Right atrium auricular region (tissue), 2 donors: ENCODE measurements at regions not wholly inside any gene's neighbourhood (a gene's known extent, or its start where the extent isn't known, plus 50 kb on each side); places are given as distances from the start of the nearest gene placed in this dataset.

Source experiments
- DNase-seq: peaks from one replicate; pipeline ENCODE4 v3.0.0-alpha.2; 2019; ENCODE audit warnings: low spot score
- H3K27ac ChIP-seq, 2 donors: fragments of 200-600 bp; sonication (generic); 1 replicate in 1 of 2; 2 replicates in 1 of 2; pipeline ENCODE4 v1.5.1; 2016 to 2019
- H3K27me3 ChIP-seq, 2 donors: fragments of 200-600 bp; sonication (generic); one replicate each; pipeline versions ENCODE4 v1.5.1 to v1.6.0; 2017 to 2019
- H3K36me3 ChIP-seq: fragments of 200-600 bp; sonication (generic); one replicate; pipeline ENCODE4 v1.5.1; 2016
- H3K4me1 ChIP-seq, 2 donors: fragments of 200-600 bp; sonication (generic); one replicate each; pipeline versions ENCODE4 v1.5.1 to v1.6.0; 2017 to 2019
- H3K4me3 ChIP-seq, 2 donors: fragments of 200-600 bp; sonication (generic); 1 replicate in 1 of 2; 2 replicates in 1 of 2; pipeline ENCODE4 v1.5.1; 2017 to 2019; ENCODE audit warnings: mild to moderate bottlenecking in 1 of 2, moderate library complexity in 1 of 2
- H3K9me3 ChIP-seq, 2 donors: fragments of 200-600 bp; sonication (generic); one replicate each; pipeline ENCODE4 v1.5.1; 2019
- CTCF ChIP-seq, 2 donors: fragments of 200-600 bp; sonication (generic); IDR thresholded peaks; one replicate each; pipeline ENCODE4 v1.5.1; 2019; ENCODE audit warnings: antibody characterized with exemption in 2 of 2

- H3K4me1 ChIP-seq, result no peaks in the 10 kb centered on the region
- TF ChIP-seq CTCF (IDR thresholded peaks at IDR 0.05), result no peak
- no peak for DNase-seq
- no peaks in the 10 kb centered on the region for H3K36me3 ChIP-seq
- no peak overlapping the region for H3K27ac ChIP-seq
- no peaks in the 10 kb centered on the region for H3K9me3 ChIP-seq
- H3K4me3 ChIP-seq, result no peak overlapping the region
- no peaks in the 10 kb centered on the region for H3K27me3 ChIP-seq
Measured at GRCh38 chr5:92963800-92964199, 617.2 kb downstream of the NR2F1-AS1 start.

- no peak for DNase-seq
- no peaks in the 10 kb centered on the region for H3K27me3 ChIP-seq
- no peaks in the 10 kb centered on the region for H3K36me3 ChIP-seq
- H3K4me1 ChIP-seq, result no peaks in the 10 kb centered on the region
- H3K27ac ChIP-seq, result no peak overlapping the region
- H3K9me3 ChIP-seq, result no peaks in the 10 kb centered on the region
- H3K4me3 ChIP-seq, result no peak overlapping the region
- no peak for TF ChIP-seq CTCF (IDR thresholded peaks at IDR 0.05)
Measured at GRCh38 chr5:92962752-92963151, 618.3 kb downstream of the NR2F1-AS1 start.

GRCh38 chr5:92956886-92957285 is 624.1 kb downstream of the NR2F1-AS1 start:
- TF ChIP-seq CTCF (IDR thresholded peaks at IDR 0.05), result no peak
- Histone ChIP-seq H3K27ac (no peak overlapping the region), H3K9me3 (peaks cover 0 to 15% of the 10 kb centered on the region in 2 donors), H3K4me1 (no peaks in the 10 kb centered on the region), H3K36me3 (no peaks in the 10 kb centered on the region), H3K4me3 (no peak overlapping the region), H3K27me3 (no peaks in the 10 kb centered on the region)
- DNase-seq, result no peak

- Histone ChIP-seq H3K4me3 (no peak overlapping the region), H3K36me3 (no peaks in the 10 kb centered on the region), H3K9me3 (peaks cover 5 to 54% of the 10 kb centered on the region in 2 donors), H3K27me3 (no peaks in the 10 kb centered on the region), H3K4me1 (no peaks in the 10 kb centered on the region), H3K27ac (no peak overlapping the region)
- no peak for DNase-seq
- no peak for TF ChIP-seq CTCF (IDR thresholded peaks at IDR 0.05)
Measured at GRCh38 chr5:92952243-92952642, 628.8 kb downstream of the NR2F1-AS1 start.

- Histone ChIP-seq H3K9me3 (peaks cover 5 to 54% of the 10 kb centered on the region in 2 donors), H3K4me3 (no peak overlapping the region), H3K4me1 (no peaks in the 10 kb centered on the region), H3K27ac (no peak overlapping the region), H3K36me3 (no peaks in the 10 kb centered on the region), H3K27me3 (no peaks in the 10 kb centered on the region)
- DNase-seq, result no peak
- no peak for TF ChIP-seq CTCF (IDR thresholded peaks at IDR 0.05)
Measured at GRCh38 chr5:92951746-92952145, 629.3 kb downstream of the NR2F1-AS1 start.

- DNase-seq, result no peak
- no peak for TF ChIP-seq CTCF (IDR thresholded peaks at IDR 0.05)
- Histone ChIP-seq H3K4me3 (no peak overlapping the region), H3K27me3 (no peaks in the 10 kb centered on the region), H3K4me1 (no peaks in the 10 kb centered on the region), H3K36me3 (no peaks in the 10 kb centered on the region), H3K9me3 (peaks cover 5 to 35% of the 10 kb centered on the region in 2 donors), H3K27ac (no peak overlapping the region)
Measured at GRCh38 chr5:92946546-92946945, 634.5 kb downstream of the NR2F1-AS1 start.
